DND-41 (cell line): ENCODE measurements at regions not wholly inside any gene's neighbourhood (a gene's known extent, or its start where the extent isn't known, plus 50 kb on each side); places are given as distances from the start of the nearest gene placed in this dataset.

ENCODE experiments used
- ATAC-seq: fragments of 200-7000 bp; cut with Tn5 transposase; 3 replicates; pipeline ENCODE4 v1.9.1; 2021; ENCODE audit warnings: low read depth; ENCODE audit not compliant: insufficient read depth
- DNase-seq: peaks from one replicate; pipeline ENCODE4 v3.0.0-alpha.2; 2020
- H2AFZ ChIP-seq: 2 replicates; pipeline ENCODE4 v1.6.0; 2012; ENCODE audit warnings: low read depth, low read length
- H3K27ac ChIP-seq: 2 replicates; pipeline ENCODE4 v1.5.1; 2012; ENCODE audit warnings: low read length, inconsistent platforms
- H3K27me3 ChIP-seq: fragments of 200-600 bp; sonication (generic); 2 replicates; pipeline ENCODE4 v1.6.0; 2012; ENCODE audit warnings: low read length, mild to moderate bottlenecking, inconsistent platforms; ENCODE audit not compliant: insufficient read depth, poor library complexity
- H3K36me3 ChIP-seq: 2 replicates; pipeline ENCODE4 v1.5.1; 2012; ENCODE audit warnings: low read length, inconsistent platforms; ENCODE audit not compliant: insufficient read depth
- H3K4me1 ChIP-seq: 2 replicates; pipeline ENCODE4 v1.5.1; 2012; ENCODE audit warnings: mild to moderate bottlenecking, low read length; ENCODE audit not compliant: insufficient read depth
- H3K4me2 ChIP-seq: 2 replicates; pipeline ENCODE4 v1.6.0; 2012; ENCODE audit warnings: mild to moderate bottlenecking, moderate library complexity, low read length, inconsistent platforms; ENCODE audit not compliant: insufficient read depth
- H3K4me3 ChIP-seq, 2 experiments: fragments of 200-600 bp in 1 of 2; shearing (Covaris generic) in 1 of 2; 2 replicates each; pipeline ENCODE4 v1.5.1; 2012 to 2016; ENCODE audit warnings: inconsistent platforms in 2 of 2, low read length in 2 of 2, mild to moderate bottlenecking in 2 of 2, low read depth in 1 of 2, moderate library complexity in 1 of 2
- H3K79me2 ChIP-seq: 2 replicates; pipeline ENCODE4 v1.6.0; 2012; ENCODE audit warnings: low read length, inconsistent platforms; ENCODE audit not compliant: insufficient read depth
- H3K9ac ChIP-seq: 2 replicates; pipeline ENCODE4 v1.6.0; 2012; ENCODE audit warnings: low read depth, mild to moderate bottlenecking, inconsistent platforms, low read length, moderate library complexity
- H3K9me3 ChIP-seq: 2 replicates; pipeline ENCODE4 v1.5.1; 2012; ENCODE audit warnings: low read length, moderate library complexity, mild to moderate bottlenecking, inconsistent platforms; ENCODE audit not compliant: insufficient read depth, severe bottlenecking
- H4K20me1 ChIP-seq: 2 replicates; pipeline ENCODE4 v1.6.0; 2012; ENCODE audit warnings: low read length; ENCODE audit not compliant: insufficient read depth
- CTCF ChIP-seq: IDR thresholded peaks from 2 replicates; pipeline ENCODE4 v1.5.1; 2012; ENCODE audit warnings: borderline replicate concordance, low read length, moderate library complexity, mild to moderate bottlenecking; ENCODE audit not compliant: poor library complexity, severe bottlenecking; ENCODE audit errors: extremely low read depth
- EZH2 ChIP-seq: IDR thresholded peaks from 3 replicates; pipeline ENCODE4 v1.6.1; 2012; ENCODE audit warnings: borderline replicate concordance, low read depth, mild to moderate bottlenecking, moderate library complexity, low read length, inconsistent platforms; ENCODE audit not compliant: severe bottlenecking

- H3K79me2 ChIP-seq: no peaks in the 10 kb centered on the region
- H3K9me3 ChIP-seq: peaks cover 8% of the 10 kb centered on the region
- H3K9ac ChIP-seq: no peak overlapping the region
- no peak overlapping the region for H3K4me3 ChIP-seq
- TF ChIP-seq EZH2 (no peak), CTCF (no peak)
- DNase-seq (no peak), ATAC-seq (no peak)
- no peak overlapping the region for H3K4me2 ChIP-seq
- H4K20me1 ChIP-seq: no peaks in the 10 kb centered on the region
- no peaks in the 10 kb centered on the region for H3K36me3 ChIP-seq
- no peaks in the 10 kb centered on the region for H3K27me3 ChIP-seq
- no peak overlapping the region for H3K27ac ChIP-seq
- no peaks in the 10 kb centered on the region for H3K4me1 ChIP-seq
- no peak overlapping the region for H2AFZ ChIP-seq
Observed at GRCh38 chr10:131511391-131511790, 199.9 kb upstream of the TCERG1L start.

GRCh38 chr10:131512852-131513251 lies 201.3 kb upstream of the TCERG1L start:
- no peaks in the 10 kb centered on the region for H3K36me3 ChIP-seq
- no peak overlapping the region for H3K9ac ChIP-seq
- TF ChIP-seq EZH2: no peak
- TF ChIP-seq CTCF: no peak
- H2AFZ ChIP-seq: no peak overlapping the region
- no peaks in the 10 kb centered on the region for H3K79me2 ChIP-seq
- DNase-seq: no peak
- H3K9me3 ChIP-seq: peaks cover 8% of the 10 kb centered on the region
- no peak overlapping the region for H3K4me3 ChIP-seq
- no peak for ATAC-seq
- no peaks in the 10 kb centered on the region for H3K4me1 ChIP-seq
- H4K20me1 ChIP-seq: no peaks in the 10 kb centered on the region
- H3K27ac ChIP-seq: no peak overlapping the region
- no peak overlapping the region for H3K4me2 ChIP-seq
- H3K27me3 ChIP-seq: no peaks in the 10 kb centered on the region

GRCh38 chr10:131513445-131513844 lies 201.9 kb upstream of the TCERG1L start:
- no peaks in the 10 kb centered on the region for H3K36me3 ChIP-seq
- no peak for ATAC-seq
- H3K4me1 ChIP-seq: no peaks in the 10 kb centered on the region
- no peaks in the 10 kb centered on the region for H3K27me3 ChIP-seq
- no peak overlapping the region for H2AFZ ChIP-seq
- TF ChIP-seq CTCF (no peak), EZH2 (no peak)
- H3K9me3 ChIP-seq: peaks cover 8% of the 10 kb centered on the region
- H3K27ac ChIP-seq: no peak overlapping the region
- H3K79me2 ChIP-seq: no peaks in the 10 kb centered on the region
- no peak overlapping the region for H3K4me2 ChIP-seq
- no peaks in the 10 kb centered on the region for H4K20me1 ChIP-seq
- no peak for DNase-seq
- no peak overlapping the region for H3K4me3 ChIP-seq
- H3K9ac ChIP-seq: no peak overlapping the region

GRCh38 chr10:131513901-131514300 lies 202.4 kb upstream of the TCERG1L start:
- Histone ChIP-seq H3K27ac (no peak overlapping the region), H3K4me1 (no peaks in the 10 kb centered on the region), H3K4me2 (no peak overlapping the region), H3K36me3 (no peaks in the 10 kb centered on the region), H3K9me3 (peaks cover 8% of the 10 kb centered on the region), H3K27me3 (no peaks in the 10 kb centered on the region), H2AFZ (no peak overlapping the region), H3K9ac (no peak overlapping the region), H3K4me3 (no peak overlapping the region), H4K20me1 (no peaks in the 10 kb centered on the region), H3K79me2 (no peaks in the 10 kb centered on the region)
- TF ChIP-seq EZH2 (no peak), CTCF (no peak)
- ATAC-seq: no peak
- no peak for DNase-seq
